Lung (tissue), 11 donors: ENCODE measurements at regions not wholly inside any gene's neighbourhood (a gene's known extent, or its start where the extent isn't known, plus 50 kb on each side); places are given as distances from the start of the nearest gene placed in this dataset.

Experiments
- ATAC-seq: fragments of 200-7000 bp; cut with Tn5 transposase; one replicate; pipeline ENCODE4 v1.9.1; 2020; ENCODE audit warnings: moderate number of reproducible peaks; ENCODE audit not compliant: insufficient read depth, low FRiP score
- DNase-seq, 3 donors: peaks; one replicate each; pipeline ENCODE4 v3.0.0-alpha.2; 2013 to 2017
- H3K27ac ChIP-seq, 2 donors: one replicate each; pipeline ENCODE4 v1.5.1; 2013; ENCODE audit warnings: mild to moderate bottlenecking in 2 of 2, moderate library complexity in 2 of 2, control low read depth in 1 of 2, inconsistent platforms in 1 of 2, low read depth in 1 of 2, low read length in 1 of 2
- H3K27me3 ChIP-seq, 3 donors: one replicate each; pipeline ENCODE4 v1.5.1; 2013; ENCODE audit warnings: low read length in 2 of 3; ENCODE audit not compliant: control insufficient read depth in 3 of 3, insufficient read depth in 3 of 3
- H3K36me3 ChIP-seq, 4 donors: one replicate each; pipeline ENCODE4 v1.5.1; 2013; ENCODE audit warnings: low read length in 4 of 4, mild to moderate bottlenecking in 1 of 4, moderate library complexity in 1 of 4; ENCODE audit not compliant: control insufficient read depth in 4 of 4, insufficient read depth in 4 of 4
- H3K4me1 ChIP-seq, 5 donors: one replicate each; pipeline ENCODE4 v1.5.1; 2013; ENCODE audit warnings: low read length in 5 of 5, mild to moderate bottlenecking in 2 of 5, moderate library complexity in 1 of 5; ENCODE audit not compliant: control insufficient read depth in 5 of 5, insufficient read depth in 5 of 5
- H3K4me3 ChIP-seq: one replicate; pipeline ENCODE4 v1.5.1; 2013; ENCODE audit warnings: mild to moderate bottlenecking, control low read depth, moderate library complexity
- H3K9ac ChIP-seq, 2 donors: one replicate each; pipeline ENCODE4 v1.5.1; 2013; ENCODE audit warnings: low read length in 2 of 2, control low read depth in 1 of 2; ENCODE audit not compliant: insufficient read depth in 1 of 2
- H3K9me3 ChIP-seq, 4 donors: one replicate each; pipeline ENCODE4 v1.5.1; 2013; ENCODE audit warnings: low read length in 3 of 4, mild to moderate bottlenecking in 1 of 4, moderate library complexity in 1 of 4; ENCODE audit not compliant: control insufficient read depth in 4 of 4, insufficient read depth in 3 of 4
- CTCF ChIP-seq: IDR thresholded peaks from 2 replicates; pipeline ENCODE4 v1.5.1; 2012; ENCODE audit warnings: mild to moderate bottlenecking; ENCODE audit errors: control extremely low read depth, extremely low read depth
- WGBS, 2 donors: extraction: QIAGEN DNeasy Blood & Tissue Kit; methylation state at CpG; one replicate each; pipeline ENCODE4 v1.1.7; 2013; 5-methylcytosine and 5-hydroxymethylcytosine counted together
- donor health status: control.
- donor health status: control.
- donor health status: Bipolar disorder and iron deficiency.
- donor health status: healthy.
- donor health status: DM: yes; HTN: yes; CAD: no.

GRCh38 chr10:4194231-4194630, 409.2 kb upstream of the KLF6 start:
- no peaks in the 10 kb centered on the region for H3K36me3 ChIP-seq
- H3K4me1 ChIP-seq, result peaks cover 0 to 6% (median 0%) of the 10 kb centered on the region in 5 donors
- no peaks in the 10 kb centered on the region for H3K9me3 ChIP-seq
- no peaks in the 10 kb centered on the region for H3K27me3 ChIP-seq
- H3K27ac ChIP-seq, result no peak overlapping the region
- 93 to 95% methylated on average over 7 of the region's 7 CpGs for WGBS, 2 donors
- ATAC-seq, result no peak
- no peak overlapping the region for H3K9ac ChIP-seq
- no peak for TF ChIP-seq CTCF
- DNase-seq, result no peak
- H3K4me3 ChIP-seq, result no peak overlapping the region

- Histone ChIP-seq H3K36me3 (no peaks in the 10 kb centered on the region), H3K27ac (no peak overlapping the region), H3K9me3 (no peaks in the 10 kb centered on the region), H3K4me1 (peaks cover 0 to 2% (median 0%) of the 10 kb centered on the region in 5 donors), H3K9ac (no peak overlapping the region), H3K27me3 (no peaks in the 10 kb centered on the region), H3K4me3 (no peak overlapping the region)
- WGBS, 2 donors, result 93 to 97% methylated on average over 4 of the region's 4 CpGs
- TF ChIP-seq CTCF, result no peak
- DNase-seq (no peak), ATAC-seq (no peak)
These were observed 406.9 kb upstream of the KLF6 start for GRCh38 chr10:4191894-4192293.

GRCh38 chr10:4191354-4191753, 406.3 kb upstream of the KLF6 start:
- ATAC-seq (no peak), DNase-seq (no peak)
- no peaks in the 10 kb centered on the region for H3K9me3 ChIP-seq
- no peak for TF ChIP-seq CTCF
- no peak overlapping the region for H3K4me3 ChIP-seq
- H3K36me3 ChIP-seq, result no peaks in the 10 kb centered on the region
- H3K27ac ChIP-seq, result no peak overlapping the region
- peaks cover 0 to 1% (median 0%) of the 10 kb centered on the region in 5 donors for H3K4me1 ChIP-seq
- no peak overlapping the region for H3K9ac ChIP-seq
- 89 to 92% methylated on average over 8 of the region's 8 CpGs for WGBS, 2 donors
- no peaks in the 10 kb centered on the region for H3K27me3 ChIP-seq

- no peak for ATAC-seq
- no peak for DNase-seq
- 73 to 78% methylated on average over 4 of the region's 4 CpGs for WGBS, 2 donors
- Histone ChIP-seq H3K27ac (no peak overlapping the region), H3K9ac (no peak overlapping the region), H3K36me3 (no peaks in the 10 kb centered on the region), H3K9me3 (no peaks in the 10 kb centered on the region), H3K4me3 (no peak overlapping the region), H3K27me3 (no peaks in the 10 kb centered on the region), H3K4me1 (no peaks in the 10 kb centered on the region)
- no peak for TF ChIP-seq CTCF
These were observed 405.9 kb upstream of the KLF6 start for GRCh38 chr10:4190876-4191275.
